NCI-H1417 treated with DMSO at 0.1 percent for 48 hours (cell line): ENCODE measurements at regions not wholly inside any gene's neighbourhood (a gene's known extent, or its start where the extent isn't known, plus 50 kb on each side); places are given as distances from the start of the nearest gene placed in this dataset.

Source experiments
- DNase-seq: peaks from one replicate; lab custom pipeline; 2025; lab: John Stamatoyannopoulos, UW

DNA sequence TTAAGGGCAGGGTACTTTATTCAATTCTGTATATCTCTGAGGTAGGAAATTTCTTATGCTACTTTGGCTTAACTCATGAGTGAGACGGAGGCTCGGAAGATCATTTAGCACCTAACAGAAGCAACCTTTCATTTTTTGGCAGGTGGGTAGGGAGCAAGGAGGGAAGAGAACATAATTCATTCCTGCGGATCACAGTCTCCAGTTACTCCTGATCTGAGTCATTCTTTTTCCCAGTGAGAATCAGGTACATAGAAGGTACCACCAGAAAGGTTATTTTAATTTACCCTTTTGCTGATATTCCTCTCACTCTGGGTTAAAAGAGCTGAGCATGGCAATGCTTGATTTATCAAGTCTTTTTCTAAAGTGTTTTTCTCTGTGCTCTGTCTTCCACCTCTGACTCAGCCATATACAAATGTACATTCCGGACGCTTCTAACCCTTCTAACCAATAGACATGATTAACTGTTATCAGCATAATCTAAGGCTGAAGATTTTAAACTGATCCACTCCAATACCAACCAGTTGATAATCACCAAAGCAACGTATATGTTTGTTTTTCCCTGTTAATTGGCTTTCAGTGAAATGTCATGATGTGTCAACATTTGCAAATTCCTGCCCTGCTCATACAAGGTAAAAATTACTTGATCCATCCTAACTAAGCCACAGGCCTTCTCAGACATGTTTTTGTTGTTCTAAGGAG lies 271.7 kb downstream of the DUSP10 start:
- no peak for DNase-seq

DNA sequence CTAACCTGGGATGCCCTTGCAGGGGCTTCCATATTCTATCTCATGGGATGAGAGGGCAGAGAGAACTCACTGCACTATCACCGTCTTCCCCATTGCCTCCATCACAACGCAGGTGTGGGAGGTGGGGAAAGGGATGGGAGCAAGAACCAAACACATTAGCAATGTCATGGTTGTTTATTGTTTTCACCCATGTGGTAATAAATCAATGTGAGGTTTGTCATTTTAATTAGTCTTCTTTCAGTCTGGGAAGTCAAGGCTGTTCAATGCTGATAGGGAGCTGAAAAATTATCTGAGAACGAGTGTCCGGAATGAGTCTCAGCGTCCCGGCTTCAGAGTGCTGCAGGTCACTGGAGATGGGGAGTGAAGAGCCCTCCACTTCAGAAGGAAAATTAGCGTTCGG lies 268.5 kb downstream of the DUSP10 start:
- no peak for DNase-seq

DNA sequence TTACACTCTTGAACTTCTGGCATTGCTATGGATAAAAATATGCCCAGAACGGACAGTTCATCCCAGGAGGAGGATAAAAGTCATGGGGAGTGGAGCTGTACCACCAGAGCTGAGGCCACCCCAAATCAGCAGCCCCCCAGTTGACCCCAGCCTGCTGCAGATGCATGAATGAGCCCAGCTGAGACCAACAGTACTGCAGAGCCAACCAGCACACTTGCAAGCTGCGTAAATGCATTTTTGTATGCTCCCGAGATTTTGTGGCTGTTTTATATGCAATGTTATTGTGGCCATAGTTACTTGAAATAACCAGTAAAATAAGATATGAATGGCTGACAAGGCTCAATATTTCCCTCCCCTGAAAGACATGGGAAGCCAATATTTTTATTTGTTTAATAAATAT lies 264.6 kb downstream of the DUSP10 start:
- no peak for DNase-seq

DNA sequence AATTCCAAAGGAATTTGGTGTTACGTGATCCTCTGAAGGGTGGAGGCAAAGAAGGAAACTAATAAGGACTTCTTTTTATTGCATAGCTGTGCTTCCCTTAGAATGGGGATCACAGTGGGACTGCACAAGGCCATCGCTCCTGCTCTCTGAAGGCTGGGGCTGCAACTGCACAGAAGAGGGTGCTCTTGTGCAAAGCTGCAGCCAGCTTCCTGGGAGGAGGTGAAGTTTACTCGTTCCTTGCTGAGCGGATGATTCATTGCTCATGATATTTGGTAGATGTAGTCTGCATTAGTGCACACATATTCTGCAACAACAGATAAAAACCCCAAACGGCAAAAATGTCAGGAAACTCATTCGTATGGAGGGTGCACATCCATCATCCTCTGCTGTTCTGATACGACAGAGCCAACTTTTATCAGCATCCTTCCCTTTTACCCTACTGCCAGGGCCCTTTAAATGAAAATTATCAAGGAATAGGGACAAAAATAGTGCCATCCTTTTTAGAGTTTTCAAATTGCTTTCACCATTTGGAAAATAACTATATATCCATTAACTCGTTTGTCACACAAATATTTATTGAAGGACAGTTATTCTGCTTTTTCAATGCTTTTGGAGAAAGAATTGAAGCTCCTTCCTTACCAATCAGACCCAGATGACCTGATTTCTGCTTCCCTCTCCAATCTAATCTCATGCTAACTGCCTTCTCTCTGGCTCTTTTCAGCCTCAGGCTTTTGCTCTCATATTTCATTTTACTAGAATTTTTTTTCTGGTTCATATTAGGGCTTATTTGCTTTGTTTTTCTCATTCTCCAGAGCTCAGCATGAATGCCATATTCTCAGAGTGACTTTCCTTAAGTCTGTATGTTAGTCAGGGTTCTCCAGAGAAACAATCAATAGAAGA lies 263.6 kb downstream of the DUSP10 start:
- DNase-seq: no peak

DNA sequence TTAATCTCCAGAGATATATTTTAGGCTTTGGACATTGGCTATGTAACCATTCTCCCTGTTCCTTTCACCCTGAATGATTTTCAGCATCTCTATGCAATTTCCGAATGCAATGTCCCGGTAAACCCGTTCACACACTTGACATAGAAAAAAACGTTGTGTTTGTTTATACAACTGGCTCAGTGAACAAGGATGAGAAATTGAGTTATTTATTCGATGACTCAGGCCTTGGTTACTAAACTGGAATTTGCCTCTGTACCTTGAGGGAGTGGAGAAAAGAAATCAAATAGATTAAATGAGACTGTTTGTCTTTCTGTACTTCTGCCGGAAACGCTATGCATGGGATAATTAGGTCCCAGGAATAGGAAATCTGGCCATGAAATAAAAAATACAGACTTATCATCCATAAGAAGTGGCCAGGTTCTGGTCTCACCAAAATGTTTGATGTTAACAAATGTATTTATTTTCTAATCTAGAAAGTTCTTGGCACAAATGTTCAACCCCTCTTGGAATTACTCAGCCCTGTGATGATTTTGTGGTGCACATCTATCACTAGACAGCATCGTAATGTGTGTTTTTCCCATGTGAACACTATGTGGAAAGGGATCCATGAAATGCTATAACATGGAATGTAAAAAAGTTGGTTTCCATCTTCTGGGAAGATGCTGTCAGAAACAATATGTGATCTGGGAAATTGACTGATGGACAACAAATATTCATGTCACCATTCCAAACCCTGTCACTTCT lies 253.9 kb downstream of the DUSP10 start:
- DNase-seq: no peak

DNA sequence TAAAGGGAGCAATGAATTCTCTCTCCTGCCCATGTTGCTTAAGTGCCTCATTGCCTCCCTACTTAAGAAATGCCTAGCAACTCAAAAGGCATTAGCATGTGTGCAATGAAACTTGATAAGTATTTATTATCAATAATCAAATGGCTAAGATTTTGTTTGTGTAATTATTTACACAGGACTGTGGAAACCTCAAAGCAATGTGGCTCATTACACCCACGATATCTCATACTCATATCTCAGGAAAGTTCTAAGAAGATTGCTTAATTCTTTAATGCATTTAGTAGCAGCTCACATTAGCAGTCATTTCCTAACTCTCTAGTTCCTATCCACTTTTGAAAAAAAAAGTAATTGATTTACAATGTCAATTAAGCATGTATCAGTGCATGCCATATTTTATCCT lies 253.3 kb downstream of the DUSP10 start:
- no peak for DNase-seq

DNA sequence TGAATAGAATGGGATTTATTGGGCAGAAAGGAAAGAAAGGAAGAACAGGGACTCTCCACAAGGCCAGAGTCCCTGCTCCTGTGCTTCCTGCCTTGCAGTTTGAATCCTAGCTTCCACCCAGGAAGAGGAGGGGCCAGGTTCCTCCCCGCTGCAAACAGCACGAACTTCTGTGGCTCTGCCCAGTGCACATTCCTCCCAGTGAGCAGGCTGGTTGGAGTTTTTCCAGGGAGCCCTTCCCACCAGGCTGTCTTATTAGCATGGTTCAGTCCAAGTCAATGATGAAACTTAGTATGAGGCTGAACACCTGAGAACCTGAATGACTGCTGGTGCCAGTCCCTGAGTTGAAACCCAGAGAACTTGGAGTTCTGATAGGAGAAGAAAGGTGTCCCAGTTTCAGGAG lies 247.2 kb downstream of the DUSP10 start:
- no peak for DNase-seq

DNA sequence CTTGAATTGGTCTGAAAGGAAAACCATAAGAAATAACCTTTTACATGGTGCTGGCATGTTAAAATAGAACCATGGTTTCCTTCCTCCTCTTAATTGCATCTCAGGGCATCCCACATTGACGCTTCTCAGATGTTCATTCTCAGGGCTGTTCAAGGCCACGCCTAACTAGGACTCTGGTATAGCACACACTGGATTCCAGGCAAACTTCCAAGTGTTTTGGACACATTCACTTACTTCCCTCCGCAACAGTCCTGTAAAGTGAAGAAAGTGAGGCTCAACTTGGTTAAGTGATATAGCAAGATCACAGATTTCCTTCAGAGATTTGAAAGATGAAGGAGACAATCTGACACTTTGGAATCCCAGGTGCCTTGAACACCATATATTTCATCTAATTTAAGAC lies 244.8 kb downstream of the DUSP10 start:
- DNase-seq: no peak

DNA sequence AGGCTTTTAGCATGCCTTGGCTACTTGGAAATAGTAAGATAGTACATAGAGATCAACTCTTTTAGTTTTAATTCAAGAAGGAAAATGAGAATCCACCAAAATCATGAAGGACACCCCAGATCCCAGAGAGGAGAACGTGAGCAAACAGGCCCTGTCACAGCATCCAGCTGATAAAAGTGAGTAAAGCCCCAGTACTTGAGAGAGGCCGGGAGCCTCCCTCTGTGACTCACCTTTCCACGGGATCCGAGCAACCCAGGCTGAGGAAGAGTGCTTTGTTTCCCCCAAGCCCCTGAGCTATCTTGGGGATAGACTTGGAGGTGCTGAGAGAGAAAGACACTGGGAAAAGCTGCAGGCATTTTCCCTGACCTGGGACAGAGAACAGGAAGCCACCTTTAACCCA lies 238.6 kb downstream of the DUSP10 start:
- no peak for DNase-seq

DNA sequence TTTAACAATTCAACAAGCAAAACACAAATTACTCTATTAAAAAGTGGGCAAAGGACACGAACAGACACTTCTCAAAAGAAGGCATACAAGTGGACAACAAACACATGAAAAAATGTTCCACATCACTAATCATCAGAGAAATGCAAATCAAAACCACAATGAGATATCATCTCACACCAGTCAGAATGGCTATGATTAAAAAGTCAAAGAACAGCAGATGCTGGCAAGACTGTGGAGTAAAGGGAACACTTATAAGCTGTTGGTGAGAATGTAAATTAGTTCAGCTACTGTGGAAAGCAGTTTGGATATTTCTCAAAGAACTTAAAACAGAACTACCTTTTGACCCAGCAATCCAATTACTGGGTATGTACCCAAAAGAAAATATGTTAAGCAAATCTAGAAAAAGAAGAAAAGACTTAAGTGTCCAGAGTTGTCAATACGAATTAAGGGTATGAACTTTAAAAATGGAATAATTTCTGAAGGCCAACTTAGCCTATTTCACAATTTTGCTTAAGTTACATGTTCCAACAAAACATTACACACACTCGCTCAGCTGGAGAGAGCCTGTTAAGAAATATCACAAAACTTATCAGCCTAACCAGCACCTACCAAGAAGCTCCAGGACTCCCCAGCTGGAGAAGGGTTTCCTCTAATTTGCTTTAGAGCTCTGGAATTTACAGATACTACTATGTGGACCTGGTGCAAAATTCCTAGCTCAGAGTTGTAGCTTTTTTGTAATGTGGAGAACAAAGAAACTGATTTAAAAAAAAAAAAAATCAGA lies 232.1 kb downstream of the DUSP10 start:
- DNase-seq: no peak

DNA sequence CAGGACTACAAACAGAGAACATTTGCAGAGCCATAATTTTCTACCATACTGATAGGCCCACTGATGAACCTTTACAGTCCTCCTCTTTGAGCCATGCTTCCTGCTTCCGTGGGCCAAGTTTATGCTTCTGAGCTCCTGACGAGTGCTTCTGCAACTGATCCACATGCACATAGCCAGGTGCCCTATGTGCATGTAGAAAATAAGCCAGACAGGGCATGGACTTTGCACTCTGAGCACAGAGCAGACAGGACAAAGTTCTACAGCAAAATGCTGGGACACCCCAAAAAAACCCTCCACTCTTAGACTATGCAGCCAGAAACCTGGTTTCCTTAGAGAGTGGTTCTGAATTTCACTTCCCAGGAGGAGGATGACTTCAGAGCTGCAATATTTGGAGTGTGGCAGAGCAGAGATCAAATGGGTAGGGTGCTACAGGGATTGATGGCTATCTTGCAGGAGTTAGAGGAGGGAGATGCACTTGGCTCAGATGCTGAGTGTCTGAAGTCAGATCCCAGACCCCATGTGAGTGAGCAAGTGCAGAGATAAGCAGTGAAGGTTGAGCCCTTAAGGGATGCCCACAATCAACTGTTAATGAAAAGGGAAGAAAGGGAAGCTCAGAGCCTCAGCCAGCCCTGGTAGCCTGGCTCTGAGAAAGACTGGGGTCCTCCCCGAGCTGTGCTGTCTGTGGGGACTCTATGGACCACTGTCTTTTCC lies 230.9 kb downstream of the DUSP10 start:
- no peak for DNase-seq

DNA sequence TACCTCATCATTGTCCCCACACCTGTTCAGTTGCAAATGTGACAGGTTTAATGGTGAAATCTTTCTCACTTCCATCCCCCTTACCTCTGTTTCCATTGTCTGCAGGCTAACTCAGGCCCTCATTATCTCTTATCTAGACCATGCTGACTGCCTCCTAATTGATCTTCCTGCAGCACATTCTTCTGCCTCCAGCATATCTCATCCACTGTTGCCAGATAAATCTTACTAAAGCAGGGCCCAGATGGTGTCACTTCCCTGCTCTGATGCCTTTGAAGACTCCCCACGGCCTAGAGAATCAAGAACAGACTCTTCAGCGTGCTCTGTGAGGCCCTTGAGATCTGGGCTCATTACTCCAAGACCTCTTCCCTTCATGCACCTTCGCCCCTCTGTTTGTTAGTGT lies 230.1 kb downstream of the DUSP10 start:
- no peak for DNase-seq

DNA sequence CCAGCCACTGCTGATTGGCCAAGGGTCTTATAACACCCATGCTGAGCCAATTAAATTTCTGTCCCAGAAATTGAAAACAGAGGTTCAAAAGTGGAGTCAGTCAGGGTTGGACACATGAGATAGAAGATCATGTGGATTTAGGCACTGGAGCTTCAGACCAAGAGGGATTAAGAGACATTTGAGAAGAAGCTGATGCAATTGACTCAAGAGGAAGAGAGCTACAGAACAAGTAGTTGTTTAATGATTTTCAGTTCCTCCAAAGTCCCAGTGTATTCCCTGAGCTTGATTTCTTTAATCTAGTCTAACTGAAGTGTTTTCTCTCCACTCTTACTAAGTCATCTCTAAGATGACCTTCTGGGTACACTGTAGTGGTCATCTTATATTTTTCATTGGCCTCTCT lies 227.1 kb downstream of the DUSP10 start:
- DNase-seq: no peak

DNA sequence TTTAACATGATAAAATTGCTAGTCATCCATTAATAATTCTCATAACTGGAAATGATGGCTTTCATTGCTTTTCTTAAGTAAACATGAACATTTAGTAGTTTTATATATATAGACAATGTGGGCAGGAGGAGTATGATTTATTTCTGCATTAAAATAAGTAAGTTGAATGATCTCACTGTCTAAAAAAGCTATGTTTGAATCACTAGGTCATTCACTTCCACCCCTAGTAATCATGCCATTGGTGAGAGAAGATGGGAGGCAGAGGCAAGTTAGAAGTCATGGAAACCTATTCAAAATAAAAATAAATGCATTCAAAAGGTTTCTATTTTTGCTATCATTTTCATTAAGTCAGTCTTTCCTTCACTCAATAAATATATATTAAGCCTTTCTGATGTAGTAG lies 226.4 kb downstream of the DUSP10 start:
- DNase-seq: no peak

DNA sequence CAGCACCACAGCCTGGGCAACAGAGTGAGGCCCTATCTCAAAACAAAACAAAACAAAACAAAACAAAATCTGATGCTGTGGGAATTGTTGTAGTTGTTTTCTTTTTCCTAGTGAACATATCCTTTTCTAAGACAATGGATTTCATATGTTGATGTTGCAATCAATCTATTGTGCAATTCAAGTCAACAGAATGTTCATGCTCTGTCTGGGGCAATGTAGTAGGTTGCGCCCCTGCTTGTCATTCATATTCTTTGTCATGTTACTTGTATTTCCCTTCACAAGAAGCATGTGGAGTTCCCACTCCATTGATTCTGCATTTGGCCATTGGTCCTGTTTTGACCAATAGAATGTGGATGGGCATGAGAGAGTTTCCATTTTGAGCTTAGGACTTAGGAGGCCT lies 223.9 kb downstream of the DUSP10 start:
- DNase-seq: no peak

DNA sequence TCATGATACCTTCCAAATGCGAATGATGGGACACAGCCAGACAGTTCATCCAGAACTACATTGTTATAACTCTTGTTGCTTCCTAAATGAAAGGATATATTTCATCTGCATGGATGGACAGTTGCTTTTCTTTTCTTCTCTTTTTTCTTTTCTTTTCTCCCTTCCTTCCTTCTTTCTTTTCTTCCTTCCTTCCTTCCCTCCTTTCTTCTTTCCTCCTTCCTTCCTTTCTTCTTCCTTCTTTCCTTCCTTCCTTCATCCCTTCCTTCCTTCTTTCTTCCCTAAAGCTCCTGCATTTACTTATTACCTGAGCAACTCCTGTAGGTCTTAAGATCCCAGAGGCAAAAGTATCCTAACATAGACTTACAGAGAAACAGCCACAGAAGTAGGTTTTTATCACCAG lies 221.6 kb downstream of the DUSP10 start:
- DNase-seq: no peak

DNA sequence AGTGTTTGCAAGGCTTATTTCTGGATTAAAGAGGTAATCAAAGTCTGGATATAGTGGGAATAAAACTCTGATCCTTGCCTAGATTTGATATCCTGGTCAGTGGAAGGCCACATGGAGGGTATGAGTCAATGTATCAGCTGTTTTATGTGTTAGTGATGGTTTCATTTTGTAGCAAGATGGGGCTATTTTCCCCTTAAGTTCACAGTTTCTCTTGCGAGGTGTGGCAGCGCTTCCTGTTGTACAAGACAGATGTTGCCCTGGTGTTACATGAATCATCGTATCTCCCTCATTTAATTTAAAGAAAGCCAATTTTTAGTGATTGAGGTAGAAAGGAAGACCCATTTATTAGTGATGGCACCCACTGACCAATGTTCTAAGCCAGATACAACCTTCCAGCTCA lies 220.2 kb downstream of the DUSP10 start:
- no peak for DNase-seq

DNA sequence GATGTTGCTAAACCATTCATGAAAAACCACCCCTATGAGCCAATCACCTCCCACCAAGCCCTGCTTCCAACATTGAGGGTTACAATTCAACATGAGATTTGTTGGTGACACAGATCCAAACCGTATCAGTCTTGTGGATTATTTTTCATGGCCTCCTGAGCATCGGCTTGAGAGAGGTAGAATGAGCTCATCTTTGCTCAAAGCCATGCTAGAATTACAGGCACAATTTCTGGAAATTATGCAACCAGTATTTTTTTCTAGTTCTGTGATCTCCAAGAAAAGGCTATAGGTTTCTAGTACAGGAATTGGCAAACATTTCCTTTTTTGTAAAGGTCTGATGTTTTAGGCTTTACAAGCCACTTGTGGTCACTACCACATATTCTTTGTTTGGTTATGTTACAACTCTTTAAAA lies 219.4 kb downstream of the DUSP10 start:
- no peak for DNase-seq

DNA sequence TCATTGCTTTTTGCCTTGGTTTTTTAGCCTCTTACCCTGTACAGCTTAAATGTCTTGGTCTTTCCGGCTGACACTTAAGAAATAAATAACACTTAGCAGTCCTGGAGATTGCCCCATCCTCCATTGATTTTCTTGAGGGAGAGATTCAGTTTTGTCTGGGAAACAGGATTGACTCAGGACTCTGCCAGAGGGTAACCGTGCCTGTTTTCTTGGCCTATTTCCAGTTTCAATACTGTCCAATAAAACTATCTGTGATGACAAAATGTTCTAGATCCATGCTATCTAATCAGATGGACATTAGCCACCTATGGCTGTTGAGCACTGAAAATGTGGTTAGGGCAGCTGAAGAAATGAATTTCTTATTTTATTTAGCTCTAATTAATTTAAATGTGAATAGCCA lies 216.1 kb downstream of the DUSP10 start:
- DNase-seq: no peak

DNA sequence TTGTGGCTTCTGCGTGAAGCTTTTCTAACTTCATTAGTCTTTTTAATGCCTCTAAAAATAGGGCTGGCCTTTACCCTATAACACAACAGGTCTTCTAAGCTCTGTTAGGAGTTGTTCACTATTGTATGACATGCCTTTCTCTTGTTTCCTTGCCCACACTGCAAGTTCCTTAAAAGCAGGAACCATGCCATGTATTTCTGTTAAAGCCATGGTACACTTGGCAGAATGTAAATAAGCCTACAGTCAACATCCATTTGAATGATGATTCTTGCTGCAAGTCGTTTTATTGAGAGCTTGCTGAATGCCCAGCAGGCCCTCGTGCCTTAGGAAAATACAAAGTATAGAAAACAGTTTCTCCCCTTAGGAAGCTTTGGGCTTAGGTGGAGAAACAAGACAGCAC lies 214.6 kb downstream of the DUSP10 start:
- DNase-seq: no peak

DNA sequence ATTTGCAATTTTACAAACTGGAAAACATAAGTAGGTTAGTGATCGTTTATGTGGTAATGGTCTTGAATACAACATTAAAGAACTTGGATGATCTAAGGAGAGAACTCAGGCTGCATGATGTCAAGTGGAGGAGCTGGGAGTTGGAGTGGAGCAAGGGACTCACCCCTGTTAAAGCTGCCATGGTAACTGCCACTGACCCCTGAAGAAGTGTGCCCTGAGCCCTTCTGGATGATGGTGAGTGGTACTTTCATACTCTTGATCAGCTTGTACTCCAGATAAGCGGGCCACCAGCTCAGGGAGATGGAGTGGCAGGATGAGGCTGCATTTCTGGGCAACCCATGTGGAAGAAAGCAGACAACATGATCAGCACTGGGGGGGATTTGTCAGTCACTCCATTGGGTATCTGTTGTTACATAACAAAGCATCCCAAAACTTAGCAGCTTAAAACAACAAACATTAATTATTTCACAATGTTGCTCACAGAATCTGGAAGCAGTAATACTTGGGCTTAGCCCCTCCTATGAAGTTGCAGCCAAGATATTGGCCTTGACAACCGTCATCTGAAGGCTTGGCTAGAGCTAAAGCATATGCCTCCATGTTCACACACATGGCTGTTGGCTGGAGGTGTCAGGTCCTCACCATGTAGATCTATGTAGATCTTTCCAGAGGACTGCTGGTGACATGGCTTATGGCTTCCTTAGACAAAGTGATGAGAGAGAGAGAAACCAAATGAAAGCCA lies 213.8 kb downstream of the DUSP10 start:
- DNase-seq: no peak
